ENCODE measurements at regions not wholly inside any gene's neighbourhood (a gene's known extent, or its start where the extent isn't known, plus 50 kb on each side); places are given as distances from the start of the nearest gene placed in this dataset.

DNA sequence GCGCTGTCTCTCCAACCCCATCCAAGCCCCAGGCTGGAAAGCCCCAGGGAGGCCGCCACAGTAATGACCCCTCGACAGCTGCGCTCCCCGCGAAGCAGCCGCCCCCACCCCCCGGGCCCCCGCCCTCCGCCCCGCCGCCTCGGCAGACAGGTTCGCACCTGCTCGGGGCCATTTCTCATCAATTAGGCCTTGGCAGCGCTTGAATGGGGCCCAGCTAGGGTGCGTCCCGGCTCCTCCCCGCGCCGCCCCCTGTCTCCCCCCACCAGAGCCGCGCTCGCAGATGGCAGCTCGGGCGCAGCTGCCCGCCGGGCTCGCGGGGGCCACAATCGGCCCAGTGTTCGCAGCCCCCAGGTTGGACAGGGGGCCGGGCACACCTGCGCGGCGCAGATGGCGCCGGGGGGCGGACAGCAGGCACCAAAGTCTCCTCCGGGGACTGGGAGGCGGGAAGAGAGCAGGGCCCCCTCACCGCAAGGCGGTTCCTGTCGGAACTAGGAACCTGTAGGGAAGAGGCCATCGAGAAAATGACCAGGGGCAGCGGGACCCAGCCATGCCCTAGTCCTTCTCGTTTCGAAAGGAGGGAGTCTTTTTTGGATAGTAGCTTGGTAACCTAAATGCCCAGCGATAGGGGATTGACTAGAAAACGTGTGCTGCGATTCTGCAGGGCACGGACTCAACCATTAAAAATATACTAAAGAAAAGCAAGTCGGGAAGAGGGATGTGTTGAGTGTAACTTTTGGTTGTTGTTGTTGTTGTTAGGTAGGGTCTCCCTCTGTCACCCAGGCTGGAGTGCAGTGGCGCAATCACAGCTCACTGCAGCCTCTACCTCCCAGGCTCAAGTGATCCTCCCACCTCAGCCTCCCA, 83.2 kb upstream of the EYA2 start:
- DNase-seq (ENCODE audit: low spot score) = no peak

DNA sequence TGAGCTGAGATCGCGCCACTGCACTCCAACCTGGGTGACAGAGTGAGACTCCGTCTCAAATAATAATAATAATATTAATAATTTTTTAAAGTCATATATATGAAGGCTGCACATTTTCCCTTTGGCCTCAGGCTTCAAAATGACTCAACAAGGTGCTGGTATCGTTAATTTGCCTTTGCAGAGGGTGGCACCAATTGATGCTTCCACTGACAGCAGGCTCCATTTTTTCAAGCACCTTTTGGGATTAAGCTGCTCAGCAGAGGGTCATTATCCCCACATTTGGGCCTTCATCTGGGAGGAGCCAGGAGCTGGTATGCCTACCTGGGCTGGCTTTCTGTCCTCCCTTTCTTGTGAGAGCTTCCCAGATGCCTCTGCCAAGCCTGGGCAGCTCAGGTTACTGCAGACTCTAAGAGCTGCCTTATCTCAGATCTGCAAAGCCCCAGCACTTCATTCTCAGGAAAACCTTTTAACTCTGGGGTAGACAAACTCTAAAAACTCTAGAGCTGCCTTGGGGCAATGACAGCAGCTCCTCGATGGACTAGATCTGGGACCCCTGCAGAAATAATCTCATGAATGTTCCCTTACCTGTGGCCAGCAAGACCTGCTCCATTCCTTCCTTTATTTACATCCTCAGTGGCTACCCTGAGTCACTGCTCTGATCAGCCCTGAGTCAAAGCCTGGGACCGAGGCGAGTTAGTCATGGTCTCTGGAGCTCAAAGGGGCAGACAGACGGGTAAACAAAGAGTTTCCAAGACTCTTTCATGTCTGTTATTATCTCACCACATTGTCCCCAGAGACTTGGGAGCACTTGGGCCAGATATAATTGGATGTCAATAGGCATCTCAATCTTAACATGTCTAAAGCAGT, 80.0 kb upstream of the EYA2 start:
- peak; percentile 85 for DNase-seq (ENCODE audit: low spot score)

DNA sequence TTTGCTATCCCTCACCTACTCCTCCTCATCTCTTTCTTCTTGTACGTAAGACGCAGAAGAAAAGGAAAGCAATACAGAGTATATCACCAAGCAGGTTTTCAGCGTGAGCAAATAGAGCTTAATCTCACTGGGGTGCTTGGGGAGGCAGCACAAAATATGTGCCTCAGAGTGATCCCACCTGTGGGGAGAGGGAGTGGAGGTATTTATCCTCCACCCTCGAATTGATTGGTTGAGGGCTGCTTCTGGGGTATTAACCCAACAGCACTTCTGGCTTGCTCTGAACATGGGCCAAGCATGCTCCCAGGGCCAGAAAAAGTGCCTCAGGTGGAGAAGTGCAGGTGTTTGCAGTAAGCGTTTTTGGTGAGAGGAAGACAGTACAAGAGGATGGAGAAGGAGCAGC, 78.5 kb upstream of the EYA2 start:
- DNase-seq (ENCODE audit: low spot score) = no peak

DNA sequence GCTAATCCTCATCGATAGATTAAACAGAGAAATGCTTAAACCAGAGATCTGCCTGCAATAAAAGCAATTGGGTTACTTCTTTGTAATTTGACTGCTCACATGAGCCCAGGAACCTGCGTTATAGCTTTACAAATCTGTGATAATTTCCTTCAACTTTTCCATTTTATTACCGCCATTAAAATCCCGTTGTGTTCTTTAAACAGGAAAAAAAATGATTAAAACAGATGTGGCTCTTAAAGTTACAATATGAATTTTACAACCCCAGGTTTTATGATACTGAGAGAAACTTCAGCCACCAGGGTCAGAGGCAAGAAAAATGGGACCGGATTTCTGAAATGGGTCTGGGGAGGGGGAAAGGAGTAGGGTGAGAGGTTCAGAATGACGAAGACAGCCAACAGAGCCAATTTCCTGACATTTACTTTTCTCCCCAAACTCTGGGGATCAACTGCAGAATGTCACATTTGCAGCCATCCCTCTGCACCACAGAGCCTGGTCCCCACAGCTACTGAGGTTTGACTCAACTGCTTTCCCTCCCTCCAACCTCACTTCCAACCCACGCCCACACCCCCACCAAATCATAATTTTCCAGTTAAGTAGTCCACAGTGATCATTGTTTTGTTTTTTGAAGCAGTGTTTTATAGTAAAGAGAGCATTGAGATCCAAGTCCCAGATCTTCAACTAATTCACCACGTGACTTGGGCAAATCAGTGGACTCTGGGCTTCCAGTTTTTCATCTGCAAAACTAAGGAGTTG, 77.6 kb upstream of the EYA2 start:
- DNase-seq (ENCODE audit: low spot score) = no peak

DNA sequence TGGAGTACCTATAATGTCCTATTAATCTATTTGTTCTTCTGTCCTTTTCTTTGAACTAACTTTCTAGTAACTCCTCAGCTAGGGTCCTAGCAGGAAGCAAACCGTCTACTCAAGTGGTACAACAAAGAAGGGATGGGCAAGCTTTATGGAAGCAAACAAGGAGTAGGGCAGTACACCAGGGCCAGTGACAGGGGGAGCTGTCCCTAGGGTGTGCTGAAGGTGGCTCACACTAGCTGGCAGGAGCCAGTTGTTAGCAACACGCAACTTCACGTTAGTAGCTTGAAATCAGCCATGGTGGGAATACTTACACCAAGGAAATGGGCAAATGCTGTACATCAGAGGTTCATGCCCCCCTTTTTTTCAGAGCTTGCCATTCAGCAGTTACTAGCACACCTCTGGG, 74.0 kb upstream of the EYA2 start:
- DNase-seq (ENCODE audit: low spot score) = no peak

DNA sequence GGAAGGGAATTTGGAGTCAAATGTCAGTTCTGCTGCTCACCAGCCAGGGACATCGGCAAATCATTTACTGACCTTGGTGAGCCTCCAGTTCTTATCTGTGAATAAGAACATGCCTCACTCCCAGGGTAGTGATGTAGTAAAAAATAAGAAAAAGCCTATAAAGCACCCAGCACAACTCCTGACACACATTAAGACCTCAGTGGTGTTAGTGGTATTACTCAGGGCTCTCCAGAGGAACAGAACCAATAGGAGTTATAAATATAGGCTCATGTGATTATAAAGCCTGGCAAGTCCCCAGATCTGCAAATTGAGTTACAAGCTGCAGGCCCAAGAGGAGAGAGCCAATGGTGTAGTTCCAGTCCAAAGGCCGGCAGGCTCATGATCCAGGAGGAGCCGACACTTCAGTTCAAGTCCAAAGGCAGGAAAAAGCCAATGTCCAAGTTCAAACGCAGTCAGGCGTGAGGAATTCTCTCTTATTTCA, 71.3 kb upstream of the EYA2 start:
- DNase-seq (ENCODE audit: low spot score) = no peak

DNA sequence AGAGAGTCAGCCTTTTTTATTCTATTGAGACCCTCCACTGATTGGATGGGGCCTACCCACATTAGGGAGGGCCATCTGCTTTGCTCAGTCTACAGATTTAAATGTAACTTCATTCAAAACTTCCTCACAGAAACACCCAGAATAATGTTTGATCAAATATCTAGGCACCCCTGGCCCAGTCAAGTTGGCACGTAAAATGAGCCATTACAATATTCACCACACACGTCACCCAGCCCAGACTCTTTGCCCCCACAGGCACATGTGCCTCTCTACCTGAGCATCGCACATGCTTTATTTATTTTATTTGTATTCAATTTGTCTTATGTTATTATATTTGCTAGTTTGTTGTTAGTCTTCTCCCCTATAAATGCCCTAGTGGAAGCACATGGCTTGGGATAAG, 70.9 kb upstream of the EYA2 start:
- no peak for DNase-seq (ENCODE audit: low spot score)

DNA sequence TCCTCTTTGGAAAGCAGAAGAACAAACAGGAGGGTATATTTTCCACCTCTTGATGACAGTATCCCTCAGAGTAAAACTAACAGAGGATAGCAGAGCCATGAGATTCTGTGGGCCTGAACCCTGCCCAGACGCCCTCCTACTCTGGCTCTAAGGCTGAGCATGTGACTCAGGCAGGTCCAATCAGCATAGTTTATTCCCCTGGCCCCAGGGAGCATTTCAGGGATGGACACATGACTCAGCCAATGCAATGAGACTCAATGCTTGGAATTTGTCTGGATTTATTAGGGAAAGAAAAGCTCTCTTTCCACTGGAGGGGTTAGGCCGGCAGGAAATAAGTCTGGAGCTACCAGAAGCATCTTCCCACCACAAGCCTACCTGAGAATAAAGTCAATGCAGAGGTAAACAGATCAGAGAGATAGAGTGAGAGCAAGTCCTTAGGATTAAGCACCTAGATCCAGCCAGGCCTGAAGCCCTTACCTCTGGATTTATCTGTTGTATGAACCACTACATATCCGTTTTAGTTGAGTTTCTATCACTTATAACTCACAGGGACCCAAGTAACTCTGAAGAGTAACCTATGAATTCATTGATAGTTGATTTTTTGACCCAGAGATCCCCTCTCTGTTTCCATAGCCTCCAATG, 68.2 kb upstream of the EYA2 start:
- peak; percentile 34 for DNase-seq (ENCODE audit: low spot score)

DNA sequence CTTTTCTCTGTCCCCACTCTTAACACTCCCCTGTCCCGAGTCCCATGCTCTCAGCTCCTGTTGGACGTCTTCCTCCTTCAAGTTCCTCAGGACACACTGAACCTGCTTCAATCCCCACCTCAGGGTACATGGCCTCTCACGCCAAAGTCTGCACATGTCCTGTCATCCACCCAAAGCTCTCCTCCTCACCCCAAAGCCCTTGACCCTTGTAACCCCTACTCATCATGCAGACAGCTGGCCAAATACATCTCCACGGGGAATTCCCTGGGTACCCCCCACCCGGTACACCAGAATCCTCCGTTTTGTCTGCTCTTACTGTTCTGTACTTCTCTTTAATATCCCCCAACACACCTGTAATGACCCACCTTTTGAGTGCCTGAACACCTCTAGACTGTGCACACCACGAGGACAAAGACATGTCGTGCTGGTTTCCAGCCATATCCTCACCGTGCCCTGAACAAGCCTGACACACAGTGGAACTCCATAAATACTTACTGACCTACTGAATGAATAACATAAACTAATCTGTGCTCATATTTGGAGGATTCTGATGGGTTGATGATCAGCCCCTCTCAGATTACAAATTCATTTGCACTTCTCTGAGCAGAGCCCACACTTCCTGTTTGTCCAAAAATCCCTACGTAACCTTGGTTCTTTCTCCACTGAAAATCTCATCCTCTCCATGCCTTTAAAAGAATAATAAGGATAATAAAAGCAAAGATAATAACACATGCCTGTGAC, 66.8 kb upstream of the EYA2 start:
- no peak for DNase-seq (ENCODE audit: low spot score)

DNA sequence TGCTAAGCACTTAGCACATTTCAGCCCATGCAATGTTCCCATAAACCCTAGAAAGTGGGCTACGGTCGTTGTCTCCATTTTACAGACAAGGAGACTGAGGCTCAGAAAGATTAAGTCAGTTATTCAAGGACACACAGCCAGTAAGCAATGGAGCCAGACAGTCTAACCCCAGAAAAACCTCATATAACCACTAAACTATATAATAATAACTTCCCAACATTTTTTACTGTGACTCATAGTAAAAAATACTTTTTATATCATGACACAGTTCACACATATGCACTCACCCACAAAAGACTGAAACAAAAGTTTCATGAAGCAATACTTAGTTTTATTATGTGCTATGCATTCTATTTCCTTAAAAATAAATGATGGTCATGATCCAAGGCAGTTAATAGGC, 66.2 kb upstream of the EYA2 start:
- peak; percentile 51 for DNase-seq (ENCODE audit: low spot score)

DNA sequence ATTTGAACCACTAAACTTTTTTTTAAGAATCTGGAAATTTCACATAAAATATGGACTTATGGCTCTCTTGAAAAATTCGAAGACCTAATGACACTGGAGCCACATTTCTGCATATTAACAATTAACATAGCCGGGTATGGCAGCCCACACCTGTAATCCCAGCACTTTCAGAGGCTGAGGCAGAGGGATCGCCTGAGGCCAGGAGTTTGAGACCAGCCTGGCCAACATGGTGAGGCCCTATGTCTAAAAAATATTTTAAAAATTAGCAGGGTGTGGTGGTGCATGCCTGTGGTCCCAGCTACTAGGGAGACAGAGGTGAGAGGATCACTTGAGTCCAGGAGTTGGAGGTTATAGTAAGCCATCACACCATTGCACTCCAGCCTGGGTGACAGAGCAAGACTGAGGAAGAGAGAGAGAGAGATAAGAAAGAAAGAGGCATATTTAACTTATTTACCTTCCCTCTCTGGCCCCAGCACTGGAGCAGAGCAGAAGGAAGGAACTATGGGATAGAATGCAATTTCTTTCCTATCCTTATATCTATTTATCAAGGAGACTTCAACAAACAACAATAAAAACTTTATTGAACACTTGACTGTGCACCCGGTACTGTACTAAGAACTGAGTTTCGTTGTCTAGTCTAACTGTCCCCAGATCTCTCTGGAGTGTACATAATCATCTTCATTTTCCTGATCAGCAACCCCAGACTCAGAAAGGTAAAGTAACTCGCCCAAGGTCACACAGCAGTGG, 63.6 kb upstream of the EYA2 start:
- no peak for DNase-seq (ENCODE audit: low spot score)

DNA sequence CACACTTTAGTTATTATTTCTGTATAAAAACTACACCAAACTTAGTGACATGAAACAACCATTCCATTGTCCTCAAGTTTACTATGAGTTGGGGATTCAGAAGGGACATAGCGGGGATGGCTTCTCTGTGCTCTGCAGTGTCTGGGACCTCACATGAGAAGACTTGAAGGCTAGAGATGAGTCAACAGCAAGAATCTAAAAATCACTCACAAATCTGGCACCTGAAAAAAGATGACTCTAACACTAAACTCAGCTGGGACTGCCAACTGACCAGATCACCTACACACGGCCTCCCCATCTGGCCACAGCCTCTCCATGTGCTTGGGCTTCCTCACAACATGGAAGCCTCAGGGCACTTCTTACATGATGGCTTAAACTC, 63.0 kb upstream of the EYA2 start:
- no peak for DNase-seq (ENCODE audit: low spot score)

DNA sequence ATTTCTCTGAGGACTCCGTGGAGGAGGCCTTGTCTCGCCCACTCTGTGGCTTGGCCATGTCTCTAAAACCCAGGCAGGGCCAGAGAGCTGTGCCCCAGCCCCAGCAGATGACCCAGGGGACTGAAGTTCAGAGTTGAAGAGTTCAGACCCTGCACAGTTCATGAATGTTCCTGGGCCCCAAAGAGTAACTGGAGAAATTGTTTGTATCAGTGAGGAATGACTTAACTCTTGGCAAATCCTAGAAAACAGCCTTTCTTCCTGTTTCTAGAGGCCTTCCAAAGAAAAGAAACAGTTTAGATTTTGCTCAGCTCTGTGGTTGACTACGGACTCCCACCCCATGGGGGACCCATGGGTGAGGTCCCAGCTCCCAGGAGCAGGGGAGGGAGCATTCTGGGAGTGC, 62.1 kb upstream of the EYA2 start:
- DNase-seq (ENCODE audit: low spot score) = no peak

DNA sequence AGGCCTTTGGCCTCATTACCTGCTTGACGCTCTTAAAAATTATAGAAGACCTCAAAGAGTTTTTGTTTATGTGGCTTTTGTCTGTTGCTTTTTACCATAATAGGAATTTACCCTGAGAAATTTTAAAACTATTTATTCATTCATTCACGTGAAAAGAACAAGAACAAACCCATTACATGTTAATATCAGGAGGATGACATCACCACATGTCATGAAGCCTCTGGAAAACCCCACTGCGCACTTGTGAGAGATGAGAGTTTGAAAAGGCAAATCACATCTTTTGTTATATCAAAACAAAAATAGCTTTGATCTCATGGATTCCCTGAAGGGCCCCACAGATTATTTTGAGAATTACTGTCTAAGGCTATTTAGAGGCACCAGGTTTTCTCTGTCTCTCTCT, 61.3 kb upstream of the EYA2 start:
- no peak for DNase-seq (ENCODE audit: low spot score)

DNA sequence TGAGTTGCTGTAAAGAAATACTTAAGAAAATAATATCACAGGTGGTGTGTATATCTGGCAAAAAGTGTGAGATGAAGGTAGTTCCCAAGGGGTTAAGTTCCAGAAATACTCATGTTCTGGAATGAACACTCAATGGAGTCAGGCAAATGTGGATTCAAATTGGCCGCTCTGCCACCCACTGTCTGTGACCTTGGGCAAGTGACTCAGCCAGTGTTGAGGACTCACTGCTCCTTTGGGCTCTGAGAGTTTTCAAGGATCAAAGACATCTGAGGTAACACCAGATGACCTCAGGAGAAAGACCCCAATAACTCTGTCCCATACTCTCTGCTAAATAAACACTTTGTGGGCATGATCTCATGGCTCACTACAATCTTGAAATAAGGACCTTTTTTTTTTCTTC, 59.2 kb upstream of the EYA2 start:
- no peak for DNase-seq (ENCODE audit: low spot score)

DNA sequence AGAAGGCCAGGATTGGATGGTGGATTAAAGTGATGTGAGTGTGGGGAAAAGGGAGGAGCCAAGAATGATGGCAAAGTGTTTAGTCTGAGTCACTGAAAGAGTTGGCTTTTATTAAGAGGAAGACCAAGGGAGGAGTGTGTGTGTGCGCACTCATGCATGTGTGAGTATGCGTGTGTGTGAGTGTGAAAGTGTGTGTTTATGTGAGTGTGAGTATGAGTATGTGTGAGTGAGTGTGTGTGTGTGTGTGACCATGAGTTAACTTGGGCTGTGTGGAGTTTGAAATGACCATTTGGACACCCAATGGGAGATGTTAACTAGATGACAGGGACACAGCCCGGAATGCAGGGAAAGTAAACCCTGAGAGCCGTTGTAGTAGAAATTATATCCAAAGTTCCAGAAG, 57.6 kb upstream of the EYA2 start:
- DNase-seq (ENCODE audit: low spot score) = no peak

DNA sequence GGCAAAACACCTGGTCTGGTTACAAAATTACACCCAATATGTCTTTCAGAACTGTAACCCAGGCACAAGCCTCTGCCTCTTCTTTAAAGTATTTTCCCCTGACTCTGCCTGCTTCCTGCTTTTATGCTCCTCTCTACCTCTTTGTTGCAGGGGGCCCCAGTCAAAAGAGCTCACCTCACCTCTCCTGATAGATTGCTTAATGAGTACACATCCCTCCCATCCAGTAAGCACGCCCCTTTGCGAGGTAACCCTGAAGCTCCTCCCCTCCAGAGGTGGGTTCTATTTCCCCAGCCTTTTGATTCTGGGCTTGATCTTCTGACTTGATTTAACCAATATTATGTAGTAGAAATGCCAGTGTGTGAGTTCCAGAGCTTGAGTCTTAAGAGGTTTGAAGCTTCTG, 56.6 kb upstream of the EYA2 start:
- DNase-seq (ENCODE audit: low spot score) = no peak

DNA sequence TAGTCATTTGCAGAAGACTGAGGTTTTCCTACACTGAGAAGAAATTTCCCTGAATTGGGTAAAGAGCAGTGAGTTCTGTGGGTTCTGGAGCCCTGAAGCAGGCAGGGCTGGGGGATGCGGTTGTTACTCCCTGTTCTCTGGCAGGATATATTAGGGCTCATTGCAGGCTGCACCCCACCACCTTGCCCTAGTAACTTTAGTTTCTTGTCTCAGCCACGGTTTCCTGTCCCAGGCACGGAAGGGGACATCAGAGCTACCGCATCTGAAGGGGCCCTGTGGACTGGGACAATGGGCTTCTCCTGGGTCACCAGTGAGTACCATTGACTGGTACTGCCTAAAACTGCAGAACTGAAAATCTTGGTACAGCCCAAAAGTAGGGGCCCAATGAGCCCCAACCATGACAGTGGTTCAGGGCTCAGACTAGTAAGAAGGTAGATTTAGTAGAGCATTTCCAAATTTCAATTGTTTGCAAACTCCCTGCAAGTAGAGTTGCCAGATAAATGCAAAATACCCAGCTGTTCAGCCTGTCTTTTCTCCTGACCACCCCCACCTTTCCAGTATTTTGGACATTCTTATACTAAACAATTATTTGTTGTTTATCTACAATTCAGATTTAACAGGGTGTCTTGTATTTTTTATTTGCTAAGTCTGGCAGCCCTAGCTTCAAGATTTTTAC, 54.5 kb upstream of the EYA2 start:
- no peak for DNase-seq (ENCODE audit: low spot score)
